ENCODE measurements at regions not wholly inside any gene's neighbourhood (a gene's known extent, or its start where the extent isn't known, plus 50 kb on each side); places are given as distances from the start of the nearest gene placed in this dataset.

DNA sequence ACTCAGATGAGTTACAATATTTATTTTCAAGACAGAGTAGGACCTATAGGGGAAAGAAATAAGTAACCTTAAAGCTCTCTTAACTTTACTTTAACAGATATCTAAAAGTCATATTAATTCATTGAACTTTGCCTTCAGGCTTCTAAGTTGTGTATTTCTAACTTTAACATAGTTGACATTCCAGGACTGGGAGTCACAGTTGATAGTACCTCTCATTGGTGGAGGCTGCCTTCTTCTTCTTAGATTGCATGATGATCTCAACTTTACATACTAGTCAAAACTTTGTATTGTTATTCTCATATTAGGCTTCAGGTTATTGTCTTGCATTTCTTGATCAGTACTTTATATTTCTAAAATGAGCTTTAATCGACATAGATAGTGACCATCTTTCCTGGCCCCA is 350.1 kb upstream of the KIF2B start:
- Histone ChIP-seq H2AFZ (ENCODE audit: control insufficient read depth, low read length) (no peak overlapping the region), H3K9me3 (ENCODE audit: control insufficient read depth, low read depth, low read length) (no peaks in the 10 kb centered on the region), H4K20me1 (ENCODE audit: control insufficient read depth, extremely low read depth, insufficient read depth, low read length) (no peaks in the 10 kb centered on the region), H3K79me2 (ENCODE audit: control insufficient read depth, insufficient read depth, low read length) (no peaks in the 10 kb centered on the region), H3K36me3 (ENCODE audit: control insufficient read depth in 2 of 2, extremely low read depth in 1 of 2, insufficient read depth in 2 of 2, low read length in 2 of 2) (no peaks in the 10 kb centered on the region), H3K4me2 (ENCODE audit: control insufficient read depth, extremely low read depth, insufficient read depth, low read depth, low read length) (peak overlapping the region; percentile 38), H3K27ac (ENCODE audit: control insufficient read depth, insufficient read depth, low read length) (no peak overlapping the region), H3K9me1 (ENCODE audit: control insufficient read depth, extremely low read depth, insufficient read depth, low read length) (no peaks in the 10 kb centered on the region), H3K4me3 (ENCODE audit: control insufficient read depth in 2 of 3, extremely low read depth in 1 of 3, insufficient read depth in 2 of 3, low read depth in 1 of 3, low read length in 3 of 3) (no peak overlapping the region), H3K27me3 (ENCODE audit: control insufficient read depth, extremely low read depth, insufficient read depth, low read length) (no peaks in the 10 kb centered on the region), H3K9ac (ENCODE audit: control insufficient read depth, extremely low read depth, insufficient read depth, low read length) (no peak overlapping the region), H3K4me1 (ENCODE audit: control insufficient read depth, extremely low read depth, insufficient read depth, low read length) (peaks cover 25% of the 10 kb centered on the region)
- TF ChIP-seq EZH2 (IDR thresholded peaks at IDR 0.05; ENCODE audit: low read length), result no peak
- TF ChIP-seq, protein P1, sequence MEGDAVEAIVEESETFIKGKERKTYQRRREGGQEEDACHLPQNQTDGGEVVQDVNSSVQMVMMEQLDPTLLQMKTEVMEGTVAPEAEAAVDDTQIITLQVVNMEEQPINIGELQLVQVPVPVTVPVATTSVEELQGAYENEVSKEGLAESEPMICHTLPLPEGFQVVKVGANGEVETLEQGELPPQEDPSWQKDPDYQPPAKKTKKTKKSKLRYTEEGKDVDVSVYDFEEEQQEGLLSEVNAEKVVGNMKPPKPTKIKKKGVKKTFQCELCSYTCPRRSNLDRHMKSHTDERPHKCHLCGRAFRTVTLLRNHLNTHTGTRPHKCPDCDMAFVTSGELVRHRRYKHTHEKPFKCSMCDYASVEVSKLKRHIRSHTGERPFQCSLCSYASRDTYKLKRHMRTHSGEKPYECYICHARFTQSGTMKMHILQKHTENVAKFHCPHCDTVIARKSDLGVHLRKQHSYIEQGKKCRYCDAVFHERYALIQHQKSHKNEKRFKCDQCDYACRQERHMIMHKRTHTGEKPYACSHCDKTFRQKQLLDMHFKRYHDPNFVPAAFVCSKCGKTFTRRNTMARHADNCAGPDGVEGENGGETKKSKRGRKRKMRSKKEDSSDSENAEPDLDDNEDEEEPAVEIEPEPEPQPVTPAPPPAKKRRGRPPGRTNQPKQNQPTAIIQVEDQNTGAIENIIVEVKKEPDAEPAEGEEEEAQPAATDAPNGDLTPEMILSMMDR (optimal IDR thresholded peaks at IDR 0.05 in 1 of 3, IDR thresholded peaks at IDR 0.05 in 1 of 3, conservative IDR thresholded peaks at IDR 0.05 in 1 of 3; ENCODE audit: extremely low read depth in 1 of 3, insufficient read depth in 2 of 3, low read length in 3 of 3), result no peak
- peak; percentile 52 for FAIRE-seq
- dilution Hi-C loops (cut with MboI; ENCODE audit: extremely low pct_ligation_motif_present, low sequenced_read_pairs), result no loop called here
- peak; percentile 32 for DNase-seq (ENCODE audit: low read depth, low spot score)

DNA sequence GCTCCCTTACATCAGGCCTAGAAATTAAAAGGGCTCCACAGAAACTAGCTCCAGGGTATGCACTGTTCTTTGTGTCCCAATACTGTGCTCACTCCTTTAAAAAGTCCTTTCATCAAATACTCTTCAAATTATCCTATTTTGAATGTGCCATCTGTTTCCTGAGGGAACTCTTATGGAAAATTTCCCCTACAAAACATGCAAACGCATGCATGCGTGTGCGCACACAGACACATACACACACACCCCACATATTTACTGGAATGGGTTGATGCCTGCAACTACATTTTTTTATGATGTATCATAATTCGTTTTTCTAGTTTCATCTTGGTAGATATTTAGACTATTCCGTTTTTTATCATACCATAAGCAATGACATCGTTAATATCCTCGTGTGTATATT is 351.2 kb upstream of the KIF2B start:
- no peaks in the 10 kb centered on the region for H3K9me1 ChIP-seq (ENCODE audit: control insufficient read depth, extremely low read depth, insufficient read depth, low read length)
- peaks cover 25% of the 10 kb centered on the region for H3K4me1 ChIP-seq (ENCODE audit: control insufficient read depth, extremely low read depth, insufficient read depth, low read length)
- dilution Hi-C loops (cut with MboI; ENCODE audit: extremely low pct_ligation_motif_present, low sequenced_read_pairs), result no loop called here
- H3K36me3 ChIP-seq (ENCODE audit: control insufficient read depth in 2 of 2, extremely low read depth in 1 of 2, insufficient read depth in 2 of 2, low read length in 2 of 2), result no peaks in the 10 kb centered on the region
- H3K27ac ChIP-seq (ENCODE audit: control insufficient read depth, insufficient read depth, low read length), result no peak overlapping the region
- no peaks in the 10 kb centered on the region for H3K79me2 ChIP-seq (ENCODE audit: control insufficient read depth, insufficient read depth, low read length)
- H3K4me3 ChIP-seq (ENCODE audit: control insufficient read depth in 2 of 3, extremely low read depth in 1 of 3, insufficient read depth in 2 of 3, low read depth in 1 of 3, low read length in 3 of 3), result no peak overlapping the region
- no peaks in the 10 kb centered on the region for H3K9me3 ChIP-seq (ENCODE audit: control insufficient read depth, low read depth, low read length)
- FAIRE-seq (peak; percentile 32), DNase-seq (ENCODE audit: low read depth, low spot score) (peak; percentile 9)
- no peak overlapping the region for H3K4me2 ChIP-seq (ENCODE audit: control insufficient read depth, extremely low read depth, insufficient read depth, low read depth, low read length)
- no peaks in the 10 kb centered on the region for H4K20me1 ChIP-seq (ENCODE audit: control insufficient read depth, extremely low read depth, insufficient read depth, low read length)
- H3K27me3 ChIP-seq (ENCODE audit: control insufficient read depth, extremely low read depth, insufficient read depth, low read length), result no peaks in the 10 kb centered on the region
- H2AFZ ChIP-seq (ENCODE audit: control insufficient read depth, low read length), result no peak overlapping the region
- no peak overlapping the region for H3K9ac ChIP-seq (ENCODE audit: control insufficient read depth, extremely low read depth, insufficient read depth, low read length)
- no peak for TF ChIP-seq EZH2 (IDR thresholded peaks at IDR 0.05; ENCODE audit: low read length)
- TF ChIP-seq, protein P1 (optimal IDR thresholded peaks at IDR 0.05 in 1 of 3, IDR thresholded peaks at IDR 0.05 in 1 of 3, conservative IDR thresholded peaks at IDR 0.05 in 1 of 3; ENCODE audit: extremely low read depth in 1 of 3, insufficient read depth in 2 of 3, low read length in 3 of 3), result no peak
